Endothelial cell of umbilical vein (primary cell): ENCODE measurements at regions not wholly inside any gene's neighbourhood (a gene's known extent, or its start where the extent isn't known, plus 50 kb on each side); places are given as distances from the start of the nearest gene placed in this dataset.

Source experiments
- BruUV-seq: library from RNA; stranded (reverse); fragments of 400-500 nt; replicated peaks from 2 replicates; lab custom pipeline; 2021; lab: Mats Ljungman, UMichigan
- CTCF ChIA-PET: fragments of 300-600, 350-600 bp; sonication (Branson Sonifier 250); formaldehyde crosslinking; loops from one replicate; lab custom pipeline; 2021; ENCODE audit warnings: antibody characterized with exemption, inconsistent platforms; lab: Charles Lee
- POLR2A ChIA-PET: fragments of 300-600, 350-600 bp; sonication (Branson Sonifier 250); formaldehyde crosslinking; loops from one replicate; lab custom pipeline; 2021; ENCODE audit warnings: antibody characterized with exemption, inconsistent platforms; lab: Charles Lee
- DNase-seq: peaks from one replicate; pipeline ENCODE4 v3.0.0-alpha.2; 2011; ENCODE audit warnings: low read depth, low spot score
- FAIRE-seq: peaks from 2 replicates; lab custom pipeline; 2011; peaks lifted over from hg19 to GRCh38; lab: Jason Lieb, UNC
- H2AFZ ChIP-seq: 2 replicates; pipeline ENCODE4 v1.6.0; 2012; ENCODE audit warnings: low read depth, low read length, control low read depth, inconsistent platforms
- H3K27ac ChIP-seq: 2 replicates; pipeline ENCODE4 v1.5.1; 2011; ENCODE audit warnings: low read depth, mild to moderate bottlenecking, control low read depth, low read length, moderate library complexity; ENCODE audit not compliant: insufficient read depth
- H3K27me3 ChIP-seq, 2 experiments: 2 replicates each; pipeline versions ENCODE4 v1.6.0 to v1.6.1; 2011; ENCODE audit warnings: low read length in 2 of 2, mixed read lengths in 1 of 2; ENCODE audit not compliant: control insufficient read depth in 2 of 2, insufficient read depth in 2 of 2
- H3K36me3 ChIP-seq, 2 experiments: 2 replicates in 1 of 2; 3 replicates in 1 of 2; pipeline ENCODE4 v1.5.1; 2011; ENCODE audit warnings: low read length in 2 of 2, mild to moderate bottlenecking in 1 of 2, moderate library complexity in 1 of 2; ENCODE audit not compliant: control insufficient read depth in 2 of 2, insufficient read depth in 2 of 2; ENCODE audit errors: extremely low read depth in 1 of 2
- H3K4me1 ChIP-seq: 3 replicates; pipeline ENCODE4 v1.5.1; 2011; ENCODE audit warnings: mild to moderate bottlenecking, low read length; ENCODE audit not compliant: control insufficient read depth, insufficient read depth; ENCODE audit errors: extremely low read depth
- H3K4me2 ChIP-seq: 2 replicates; pipeline ENCODE4 v1.6.1; 2011; ENCODE audit warnings: low read length, control low read depth, mixed read lengths; ENCODE audit not compliant: insufficient read depth
- H3K4me3 ChIP-seq, 3 experiments: fragments of 200-600 bp in 1 of 3; sonication (generic), shearing (Covaris generic) in 1 of 3; replicated peaks in 1 of 3; 2 replicates each; pipeline ENCODE4 v1.5.1; 2011 to 2016; ENCODE audit warnings: control low read depth in 3 of 3, low read length in 3 of 3, mild to moderate bottlenecking in 2 of 3, inconsistent platforms in 1 of 3, low read depth in 1 of 3, moderate library complexity in 1 of 3; ENCODE audit not compliant: insufficient read depth in 1 of 3
- H3K79me2 ChIP-seq: 2 replicates; pipeline ENCODE4 v1.6.0; 2012; ENCODE audit warnings: low read length, inconsistent platforms; ENCODE audit not compliant: control insufficient read depth, insufficient read depth
- H3K9ac ChIP-seq: replicated peaks from 2 replicates; pipeline ENCODE3; 2011; ENCODE audit warnings: low read length, control low read depth; ENCODE audit not compliant: insufficient read depth; ENCODE audit errors: extremely low read depth
- H3K9me1 ChIP-seq: replicated peaks from 3 replicates; pipeline ENCODE4 v1.6.0; 2011; ENCODE audit warnings: mild to moderate bottlenecking, low read length; ENCODE audit not compliant: control insufficient read depth, insufficient read depth; ENCODE audit errors: extremely low read depth
- H3K9me3 ChIP-seq: replicated peaks from 2 replicates; pipeline ENCODE4 v1.5.1; 2012; ENCODE audit warnings: low read length, inconsistent platforms; ENCODE audit not compliant: control insufficient read depth, insufficient read depth
- H4K20me1 ChIP-seq: replicated peaks from 2 replicates; pipeline ENCODE3; 2011; ENCODE audit warnings: mild to moderate bottlenecking, low read length; ENCODE audit not compliant: control insufficient read depth, insufficient read depth; ENCODE audit errors: extremely low read depth
- CTCF ChIP-seq, 2 donors: IDR thresholded peaks; 1 replicate in 1 of 2; 2 replicates in 1 of 2; pipeline ENCODE4 v1.5.1; 2011; ENCODE audit warnings: low read length in 2 of 2, mild to moderate bottlenecking in 2 of 2, moderate library complexity in 2 of 2, control low read depth in 1 of 2, inconsistent platforms in 1 of 2, low read depth in 1 of 2; ENCODE audit not compliant: insufficient read depth in 1 of 2; ENCODE audit errors: extremely low read depth in 1 of 2
- EZH2 ChIP-seq: IDR thresholded peaks from 2 replicates; pipeline ENCODE4 v1.6.1; 2012; ENCODE audit warnings: borderline replicate concordance, low read depth, mild to moderate bottlenecking, moderate library complexity, low read length, inconsistent platforms; ENCODE audit not compliant: severe bottlenecking
- FOS ChIP-seq: IDR thresholded peaks from 2 replicates; pipeline ENCODE4 v1.6.1; 2011; ENCODE audit warnings: mild to moderate bottlenecking, low read length, moderate library complexity, borderline replicate concordance; ENCODE audit not compliant: insufficient read depth
- GATA2 ChIP-seq: IDR thresholded peaks from 2 replicates; pipeline ENCODE4 v1.7.0; 2011; ENCODE audit warnings: low read depth, mild to moderate bottlenecking, moderate library complexity, mixed read lengths, low read length; ENCODE audit not compliant: insufficient read length, insufficient read depth
- JUN ChIP-seq: IDR thresholded peaks from 2 replicates; pipeline ENCODE4 v1.6.1; 2011; ENCODE audit warnings: borderline replicate concordance, low read depth; ENCODE audit not compliant: insufficient read length, insufficient read depth
- MAX ChIP-seq: IDR thresholded peaks from 2 replicates; pipeline ENCODE4 v1.6.1; 2011; ENCODE audit not compliant: insufficient read depth, insufficient read length
- MYC ChIP-seq: IDR thresholded peaks from one replicate; pipeline ENCODE4 v1.6.1; 2011; ENCODE audit warnings: mild to moderate bottlenecking, low read depth, low read length
- POLR2A ChIP-seq: IDR thresholded peaks from 2 replicates; pipeline ENCODE4 v1.6.1; 2012; ENCODE audit warnings: low read depth, mild to moderate bottlenecking, control low read depth, low read length
- POLR2AphosphoS5 ChIP-seq: IDR thresholded peaks from 2 replicates; pipeline ENCODE4 v1.6.1; 2012; ENCODE audit warnings: low read depth, mild to moderate bottlenecking, control low read depth, low read length, moderate library complexity; ENCODE audit not compliant: insufficient read depth
- dilution Hi-C: fragments of 300-500 bp; cut with MboI; formaldehyde crosslinking; loops from one replicate; pipeline ENCODE4 v1.15.0; 2019; ENCODE audit warnings: low sequenced_read_pairs; ENCODE audit not compliant: extremely low pct_ligation_motif_present
- intact Hi-C: fragments of 100-400 bp; cut with micrococcal nuclease; formaldehyde crosslinking; loops from one replicate; pipeline ENCODE4 v1.10.0; 2022

- Histone ChIP-seq H3K4me3 (no peak overlapping the region), H3K27ac (no peak overlapping the region), H3K9me3 (no peaks in the 10 kb centered on the region), H2AFZ (no peak overlapping the region), H4K20me1 (no peaks in the 10 kb centered on the region), H3K27me3 (no peaks in the 10 kb centered on the region), H3K79me2 (no peaks in the 10 kb centered on the region), H3K4me2 (no peak overlapping the region), H3K9me1 (no peaks in the 10 kb centered on the region), H3K9ac (no peak overlapping the region), H3K4me1 (no peaks in the 10 kb centered on the region), H3K36me3 (no peaks in the 10 kb centered on the region)
- BruUV-seq, result no TSS peak
- ChIA-PET CTCF (no interaction called here), POLR2A (no interaction called here)
- FAIRE-seq (no peak), DNase-seq (no peak)
- TF ChIP-seq POLR2AphosphoS5 (no peak), FOS (no peak), JUN (no peak), MAX (no peak), MYC (no peak), POLR2A (no peak), GATA2 (no peak), EZH2 (no peak)
- dilution Hi-C loops (no loop called here), intact Hi-C loops (no loop called here)
These were observed 251.5 kb upstream of the THUMPD2 start for GRCh38 chr2:40030456-40030975.

- intact Hi-C loops, result no loop called here
- CTCF ChIA-PET, result no interaction called here
- TF ChIP-seq EZH2 (no peak), CTCF (IDR thresholded peaks at IDR 0.05; ENCODE audit: extremely low read depth in 1 of 2, insufficient read depth in 1 of 2, low read depth in 1 of 2, low read length in 2 of 2) (no peak), MAX (no peak), POLR2A (no peak), MYC (no peak), POLR2AphosphoS5 (no peak), GATA2 (no peak), FOS (no peak), JUN (no peak)
- H3K9me3 ChIP-seq, result no peaks in the 10 kb centered on the region
- no peak overlapping the region for H3K4me3 ChIP-seq
- no peaks in the 10 kb centered on the region for H4K20me1 ChIP-seq
- no peak overlapping the region for H3K4me2 ChIP-seq
- no peaks in the 10 kb centered on the region for H3K36me3 ChIP-seq
- no peak for DNase-seq
- BruUV-seq, result no TSS peak
- POLR2A ChIA-PET, result no interaction called here
- dilution Hi-C loops, result no loop called here
- H3K27me3 ChIP-seq, result no peaks in the 10 kb centered on the region
- H3K4me1 ChIP-seq, result no peaks in the 10 kb centered on the region
- H3K9ac ChIP-seq, result no peak overlapping the region
- no peak overlapping the region for H2AFZ ChIP-seq
- H3K79me2 ChIP-seq, result no peaks in the 10 kb centered on the region
- no peak overlapping the region for H3K27ac ChIP-seq
- no peaks in the 10 kb centered on the region for H3K9me1 ChIP-seq
- no peak for FAIRE-seq
These were observed 249.9 kb upstream of the THUMPD2 start for GRCh38 chr2:40028792-40029488.
